GM18873 (cell line): ENCODE measurements at regions not wholly inside any gene's neighbourhood (a gene's known extent, or its start where the extent isn't known, plus 50 kb on each side); places are given as distances from the start of the nearest gene placed in this dataset.
A peak's percentile ranks its signal among the peaks of the same experiment; 100 is the strongest.

Experiments
- ATAC-seq: cut with Tn5 transposase; IDR thresholded peaks from one replicate; pipeline ENCODE4 v1.9.1; 2021; ENCODE audit warnings: mild to moderate bottlenecking, moderate library complexity, moderate number of reproducible peaks; ENCODE audit not compliant: unreplicated experiment, low FRiP score

- ATAC-seq: no peak
Observed at GRCh38 chr1:244252211-244252610, 199.5 kb downstream of the ADSS2 start.

GRCh38 chr1:244254467-244254866 is 197.2 kb downstream of the ADSS2 start:
- no peak for ATAC-seq

GRCh38 chr1:244255426-244255965 is 196.2 kb downstream of the ADSS2 start:
- ATAC-seq: no peak

- ATAC-seq: no peak
Observed at GRCh38 chr1:244256086-244256676, 195.5 kb downstream of the ADSS2 start.

GRCh38 chr1:244264163-244264562 is 187.5 kb downstream of the ADSS2 start:
- no peak for ATAC-seq

GRCh38 chr1:244265507-244265906 is 186.2 kb downstream of the ADSS2 start:
- ATAC-seq: no peak

GRCh38 chr1:244269169-244269568 is 182.5 kb downstream of the ADSS2 start:
- ATAC-seq: no peak

GRCh38 chr1:244271004-244271403 is 180.7 kb downstream of the ADSS2 start:
- ATAC-seq: no peak

GRCh38 chr1:244271691-244272308 is 179.9 kb downstream of the ADSS2 start:
- no peak for ATAC-seq

- ATAC-seq: peak; percentile 86
Observed at GRCh38 chr1:244272471-244273261, 179.0 kb downstream of the ADSS2 start.

GRCh38 chr1:244273262-244273844 is 178.4 kb downstream of the ADSS2 start:
- no peak for ATAC-seq

GRCh38 chr1:244273845-244274619 is 177.7 kb downstream of the ADSS2 start:
- ATAC-seq: no peak

- no peak for ATAC-seq
Observed at GRCh38 chr1:244276646-244277045, 175.1 kb downstream of the ADSS2 start.

- no peak for ATAC-seq
Observed at GRCh38 chr1:244280201-244280600, 171.5 kb downstream of the ADSS2 start.

- no peak for ATAC-seq
Observed at GRCh38 chr1:244280859-244281258, 170.8 kb downstream of the ADSS2 start.

- ATAC-seq: no peak
Observed at GRCh38 chr1:244283772-244284171, 167.9 kb downstream of the ADSS2 start.

- no peak for ATAC-seq
Observed at GRCh38 chr1:244284641-244285156, 167.0 kb downstream of the ADSS2 start.

- no peak for ATAC-seq
Observed at GRCh38 chr1:244286341-244286740, 165.4 kb downstream of the ADSS2 start.

GRCh38 chr1:244287726-244288125 is 164.0 kb downstream of the ADSS2 start:
- no peak for ATAC-seq

- no peak for ATAC-seq
Observed at GRCh38 chr1:244288663-244289062, 163.0 kb downstream of the ADSS2 start.
